ENCODE measurements at regions not wholly inside any gene's neighbourhood (a gene's known extent, or its start where the extent isn't known, plus 50 kb on each side); places are given as distances from the start of the nearest gene placed in this dataset.

GRCh38 chr5:44983006-44983405, 174.3 kb downstream of the MRPS30 start:
- no peak overlapping the region for H3K27ac ChIP-seq (ENCODE audit: insufficient read depth, low read length)
- no peaks in the 10 kb centered on the region for H3K9me3 ChIP-seq (ENCODE audit: control insufficient read depth, insufficient read depth, low read depth, low read length)
- H3K4me3 ChIP-seq (replicated peaks in 1 of 4; ENCODE audit: control extremely low read depth in 1 of 4, insufficient read depth in 1 of 4, low read depth in 3 of 4, low read length in 4 of 4): no peak overlapping the region
- H2AFZ ChIP-seq (ENCODE audit: low read length): no peak overlapping the region
- no peaks in the 10 kb centered on the region for H3K36me3 ChIP-seq (ENCODE audit: control insufficient read depth, insufficient read depth, low read length)
- H4K20me1 ChIP-seq (ENCODE audit: control insufficient read depth, extremely low read depth, insufficient read depth, low read length): no peaks in the 10 kb centered on the region
- no peaks in the 10 kb centered on the region for H3K4me1 ChIP-seq (ENCODE audit: control insufficient read depth, extremely low read depth, insufficient read depth, low read length)
- TF ChIP-seq EZH2 (IDR thresholded peaks at IDR 0.05; ENCODE audit: low read length, missing control alignments): no peak
- no peak for TF ChIP-seq CTCF (conservative IDR thresholded peaks at IDR 0.05 in 1 of 2, IDR thresholded peaks at IDR 0.05 in 1 of 2; ENCODE audit: low read depth in 1 of 2, low read length in 2 of 2)
- no peaks in the 10 kb centered on the region for H3K27me3 ChIP-seq (ENCODE audit: control insufficient read depth, insufficient read depth, low read length)
- no peak overlapping the region for H3K4me2 ChIP-seq (ENCODE audit: extremely low read depth, insufficient read depth, low read length)
- H3K9ac ChIP-seq (ENCODE audit: insufficient read depth, low read length): no peak overlapping the region
- H3K79me2 ChIP-seq (ENCODE audit: control insufficient read depth, insufficient read depth, low read length): no peaks in the 10 kb centered on the region
- DNase-seq (ENCODE audit: low read depth in 2 of 2): peak in 1 of 2 donors; percentile 5

GRCh38 chr5:44987026-44987425, 178.3 kb downstream of the MRPS30 start:
- H3K27me3 ChIP-seq (ENCODE audit: control insufficient read depth, insufficient read depth, low read length): no peaks in the 10 kb centered on the region
- no peaks in the 10 kb centered on the region for H3K9me3 ChIP-seq (ENCODE audit: control insufficient read depth, insufficient read depth, low read depth, low read length)
- no peaks in the 10 kb centered on the region for H4K20me1 ChIP-seq (ENCODE audit: control insufficient read depth, extremely low read depth, insufficient read depth, low read length)
- H3K4me1 ChIP-seq (ENCODE audit: control insufficient read depth, extremely low read depth, insufficient read depth, low read length): no peaks in the 10 kb centered on the region
- peak in 1 of 2 donors; percentile 25 for DNase-seq (ENCODE audit: low read depth in 2 of 2)
- H3K4me3 ChIP-seq (replicated peaks in 1 of 4; ENCODE audit: control extremely low read depth in 1 of 4, insufficient read depth in 1 of 4, low read depth in 3 of 4, low read length in 4 of 4): no peak overlapping the region
- H3K36me3 ChIP-seq (ENCODE audit: control insufficient read depth, insufficient read depth, low read length): no peaks in the 10 kb centered on the region
- TF ChIP-seq CTCF (conservative IDR thresholded peaks at IDR 0.05 in 1 of 2, IDR thresholded peaks at IDR 0.05 in 1 of 2; ENCODE audit: low read depth in 1 of 2, low read length in 2 of 2): no peak
- no peak for TF ChIP-seq EZH2 (IDR thresholded peaks at IDR 0.05; ENCODE audit: low read length, missing control alignments)
- H3K79me2 ChIP-seq (ENCODE audit: control insufficient read depth, insufficient read depth, low read length): no peaks in the 10 kb centered on the region
- no peak overlapping the region for H3K27ac ChIP-seq (ENCODE audit: insufficient read depth, low read length)
- H3K9ac ChIP-seq (ENCODE audit: insufficient read depth, low read length): no peak overlapping the region
- H3K4me2 ChIP-seq (ENCODE audit: extremely low read depth, insufficient read depth, low read length): no peak overlapping the region
- no peak overlapping the region for H2AFZ ChIP-seq (ENCODE audit: low read length)

- Histone ChIP-seq H4K20me1 (ENCODE audit: control insufficient read depth, extremely low read depth, insufficient read depth, low read length) (no peaks in the 10 kb centered on the region), H3K36me3 (ENCODE audit: control insufficient read depth, insufficient read depth, low read length) (no peaks in the 10 kb centered on the region), H3K27me3 (ENCODE audit: control insufficient read depth, insufficient read depth, low read length) (no peaks in the 10 kb centered on the region), H2AFZ (ENCODE audit: low read length) (no peak overlapping the region), H3K79me2 (ENCODE audit: control insufficient read depth, insufficient read depth, low read length) (no peaks in the 10 kb centered on the region), H3K4me2 (ENCODE audit: extremely low read depth, insufficient read depth, low read length) (no peak overlapping the region), H3K9ac (ENCODE audit: insufficient read depth, low read length) (no peak overlapping the region), H3K4me3 (replicated peaks in 1 of 4; ENCODE audit: control extremely low read depth in 1 of 4, insufficient read depth in 1 of 4, low read depth in 3 of 4, low read length in 4 of 4) (no peak overlapping the region), H3K9me3 (ENCODE audit: control insufficient read depth, insufficient read depth, low read depth, low read length) (no peaks in the 10 kb centered on the region), H3K4me1 (ENCODE audit: control insufficient read depth, extremely low read depth, insufficient read depth, low read length) (no peaks in the 10 kb centered on the region), H3K27ac (ENCODE audit: insufficient read depth, low read length) (no peak overlapping the region)
- TF ChIP-seq EZH2 (IDR thresholded peaks at IDR 0.05; ENCODE audit: low read length, missing control alignments) (no peak), CTCF (conservative IDR thresholded peaks at IDR 0.05 in 1 of 2, IDR thresholded peaks at IDR 0.05 in 1 of 2; ENCODE audit: low read depth in 1 of 2, low read length in 2 of 2) (no peak)
- DNase-seq (ENCODE audit: low read depth in 2 of 2): no peak
Measured at GRCh38 chr5:44991693-44992092, 182.9 kb downstream of the MRPS30 start.
